Gastroesophageal sphincter (tissue), 4 donors: ENCODE measurements at regions not wholly inside any gene's neighbourhood (a gene's known extent, or its start where the extent isn't known, plus 50 kb on each side); places are given as distances from the start of the nearest gene placed in this dataset.
A peak's percentile ranks its signal among the peaks of the same experiment; 100 is the strongest.

ENCODE experiments used
- ATAC-seq: fragments of 150-250 bp; one replicate; pipeline ENCODE4 v1.9.1; 2016; ENCODE audit warnings: mild to moderate bottlenecking, moderate library complexity
- H3K27ac ChIP-seq, 4 donors: fragments of 200-600 bp; sonication (generic) in 3 of 4; 1 replicate in 3 of 4; 2 replicates in 1 of 4; pipeline ENCODE4 v1.5.1; 2016 to 2019
- H3K27me3 ChIP-seq: fragments of 200-600 bp; sonication (generic); one replicate; pipeline ENCODE4 v1.5.1; 2019
- H3K36me3 ChIP-seq, 2 donors: fragments of 200-600 bp; sonication (generic); one replicate each; pipeline ENCODE4 v1.5.1; 2019; ENCODE audit warnings: control low read depth in 1 of 2
- H3K4me1 ChIP-seq, 3 donors: fragments of 200-600 bp; sonication (generic); 1 replicate in 2 of 3; 2 replicates in 1 of 3; pipeline ENCODE4 v1.5.1; 2016 to 2019; ENCODE audit warnings: control low read depth in 2 of 3
- H3K4me3 ChIP-seq, 2 donors: fragments of 200-600 bp; sonication (generic); one replicate each; pipeline ENCODE4 v1.5.1; 2019; ENCODE audit warnings: mild to moderate bottlenecking in 1 of 2, moderate library complexity in 1 of 2
- H3K9me3 ChIP-seq, 3 donors: fragments of 200-600 bp; sonication (generic); one replicate each; pipeline ENCODE4 v1.5.1; 2017 to 2019; ENCODE audit warnings: control low read depth in 2 of 3
- CTCF ChIP-seq, 4 experiments: fragments of 200-600 bp in 2 of 4; fragments of 450-650 bp in 2 of 4; sonication (generic) in 1 of 4; IDR thresholded peaks; one replicate each; pipeline ENCODE4 v1.5.1; 2017 to 2019; ENCODE audit warnings: antibody characterized with exemption in 4 of 4, mild to moderate bottlenecking in 2 of 4, moderate library complexity in 2 of 4
- EP300 ChIP-seq: sonication (generic); formaldehyde crosslinking; IDR thresholded peaks from one replicate; pipeline ENCODE4 v1.6.1; 2017; ENCODE audit warnings: antibody characterized with exemption, mild to moderate bottlenecking
- POLR2A ChIP-seq, 2 donors: fragments of 450-650 bp; IDR thresholded peaks; one replicate each; pipeline ENCODE4 v1.6.1; 2017; ENCODE audit warnings: antibody characterized with exemption in 2 of 2, mild to moderate bottlenecking in 2 of 2, moderate library complexity in 1 of 2
- POLR2AphosphoS5 ChIP-seq: sonication (generic); formaldehyde crosslinking; IDR thresholded peaks from one replicate; pipeline ENCODE4 v1.6.1; 2017; ENCODE audit warnings: antibody characterized with exemption
- WGBS, 2 donors: methylation state at CpG; one replicate each; pipeline ENCODE4 v1.1.5; 2018; ENCODE audit warnings: low coverage in 1 of 2; 5-methylcytosine and 5-hydroxymethylcytosine counted together

DNA sequence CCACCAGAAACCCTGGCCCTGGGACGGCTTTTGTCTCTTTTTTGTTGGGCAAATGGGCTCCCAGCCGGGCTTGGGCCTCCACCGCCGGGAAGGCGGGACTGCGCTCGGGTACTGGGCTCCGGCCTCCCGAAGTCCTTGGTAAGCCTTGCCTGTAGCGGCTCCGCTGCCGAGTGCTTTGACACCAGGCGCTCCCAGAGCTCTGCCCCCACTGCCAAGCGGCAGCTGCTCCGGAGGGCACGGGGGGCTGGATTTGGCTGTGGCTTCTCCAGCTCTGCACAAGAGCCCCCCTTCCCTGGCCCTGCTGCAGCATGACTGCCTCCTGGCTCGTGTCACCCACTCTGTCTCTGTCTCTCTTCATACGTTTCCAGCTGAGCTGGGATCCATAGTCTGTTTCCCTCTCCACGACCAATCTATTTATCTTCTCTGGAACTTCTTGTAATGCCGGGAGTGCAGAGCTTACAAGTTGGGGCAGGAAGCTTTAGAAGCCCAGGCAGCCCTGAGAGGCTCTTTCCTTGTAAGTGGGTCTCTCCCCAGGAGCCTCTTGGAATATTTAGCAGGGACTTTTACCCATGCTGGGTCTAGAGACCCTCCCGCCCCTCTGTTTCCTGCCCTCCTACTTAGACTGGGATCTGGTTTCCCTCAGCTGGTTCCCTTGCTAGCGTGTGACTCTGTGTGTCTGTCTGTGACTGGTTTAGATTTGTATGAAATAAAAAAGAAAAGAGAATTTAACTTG is 246.9 kb upstream of the GSE1 start:
- Histone ChIP-seq H3K4me1 (peaks cover 0 to 68% (median 16%) of the 10 kb centered on the region in 3 donors), H3K9me3 (no peaks in the 10 kb centered on the region), H3K27ac (peak overlapping the region in 3 of 4 donors; percentile 70 to 74 (median 74)), H3K4me3 (peak overlapping the region in 1 of 2 donors; percentile 16), H3K36me3 (no peaks in the 10 kb centered on the region), H3K27me3 (no peaks in the 10 kb centered on the region)
- TF ChIP-seq EP300: no peak
- no peak for TF ChIP-seq POLR2AphosphoS5
- TF ChIP-seq POLR2A (IDR thresholded peaks at IDR 0.05): no peak
- no peak for TF ChIP-seq CTCF (IDR thresholded peaks at IDR 0.05)
- peak; percentile 14 for ATAC-seq
- WGBS, 2 donors: 29 to 56% methylated on average over 3 to 11 of the region's 22 CpGs

DNA sequence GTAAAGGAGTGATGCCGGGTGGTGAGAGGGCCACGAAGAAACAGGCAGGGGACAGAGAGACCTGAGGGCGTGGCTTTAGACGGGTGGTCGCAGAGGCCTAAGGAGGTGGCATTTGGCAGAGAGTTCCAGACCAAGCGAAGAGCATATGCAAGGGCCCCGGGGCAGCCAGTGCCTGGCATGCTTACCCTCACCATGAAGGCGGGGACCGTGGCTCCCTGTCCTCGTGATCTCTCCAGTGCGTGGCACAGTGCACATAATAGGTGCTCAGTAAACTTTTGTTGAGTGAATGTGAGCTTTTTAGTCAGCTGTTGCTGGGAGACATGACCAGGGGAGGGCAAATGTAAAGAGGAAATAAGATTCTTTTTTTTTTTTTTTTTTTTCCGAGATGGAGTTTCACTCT is 245.6 kb upstream of the GSE1 start:
- H3K27ac ChIP-seq: no peak overlapping the region
- no peak overlapping the region for H3K4me3 ChIP-seq
- TF ChIP-seq POLR2AphosphoS5 (no peak), EP300 (no peak), POLR2A (IDR thresholded peaks at IDR 0.05) (no peak), CTCF (IDR thresholded peaks at IDR 0.05) (no peak)
- H3K27me3 ChIP-seq: no peaks in the 10 kb centered on the region
- no peaks in the 10 kb centered on the region for H3K9me3 ChIP-seq
- peaks cover 0 to 80% (median 16%) of the 10 kb centered on the region in 3 donors for H3K4me1 ChIP-seq
- no peak for ATAC-seq
- H3K36me3 ChIP-seq: no peaks in the 10 kb centered on the region
- WGBS, 2 donors: 88 to 91% methylated on average over 6 to 8 of the region's 12 CpGs

GRCh38 chr16:85369060-85369459 is 244.1 kb upstream of the GSE1 start:
- no peak for ATAC-seq
- peaks cover 0 to 95% (median 16%) of the 10 kb centered on the region in 3 donors for H3K4me1 ChIP-seq
- no peak overlapping the region for H3K4me3 ChIP-seq
- 93 to 100% methylated on average over 2 to 3 of the region's 7 CpGs for WGBS, 2 donors
- no peaks in the 10 kb centered on the region for H3K36me3 ChIP-seq
- H3K27ac ChIP-seq: peak overlapping the region in 2 of 4 donors; percentile 1 to 76
- no peaks in the 10 kb centered on the region for H3K27me3 ChIP-seq
- no peaks in the 10 kb centered on the region for H3K9me3 ChIP-seq
- TF ChIP-seq POLR2A (IDR thresholded peaks at IDR 0.05) (no peak), CTCF (IDR thresholded peaks at IDR 0.05) (no peak), POLR2AphosphoS5 (no peak), EP300 (no peak)

GRCh38 chr16:85369741-85370528 is 243.2 kb upstream of the GSE1 start:
- H3K4me1 ChIP-seq: peaks cover 0 to 95% (median 16%) of the 10 kb centered on the region in 3 donors
- H3K9me3 ChIP-seq: no peaks in the 10 kb centered on the region
- 20 to 67% methylated on average over 1 to 3 of the region's 20 CpGs for WGBS, 2 donors
- H3K27ac ChIP-seq: peak overlapping the region in 3 of 4 donors; percentile 72 to 76 (median 73)
- TF ChIP-seq EP300 (no peak), CTCF (IDR thresholded peaks at IDR 0.05) (peak in 3 of 4 experiments; percentile 61 to 83 (median 68))
- ATAC-seq: peak; percentile 12
- no peaks in the 10 kb centered on the region for H3K27me3 ChIP-seq
- no peaks in the 10 kb centered on the region for H3K36me3 ChIP-seq
- H3K4me3 ChIP-seq: no peak overlapping the region
